OCI-LY1 (cell line): ENCODE measurements at regions not wholly inside any gene's neighbourhood (a gene's known extent, or its start where the extent isn't known, plus 50 kb on each side); places are given as distances from the start of the nearest gene placed in this dataset.

ENCODE experiments used
- H2AFZ ChIP-seq: fragments of 200-600 bp; sonication (generic), shearing (Covaris generic); 2 replicates; pipeline ENCODE4 v1.6.0; 2014; ENCODE audit warnings: antibody characterized with exemption, mild to moderate bottlenecking, low read length
- H3F3A ChIP-seq: fragments of 200-600 bp; sonication (generic), shearing (Covaris generic); 2 replicates; pipeline ENCODE4 v1.6.0; 2014; ENCODE audit warnings: mild to moderate bottlenecking, antibody characterized with exemption, low read length, moderate library complexity; ENCODE audit not compliant: insufficient read depth
- H3K27ac ChIP-seq: fragments of 200-600 bp; sonication (generic); 2 replicates; pipeline ENCODE4 v1.5.1; 2014; ENCODE audit warnings: low read length, mixed run types, mild to moderate bottlenecking, low read depth; ENCODE audit not compliant: poor library complexity, severe bottlenecking
- H3K27me3 ChIP-seq: fragments of 200-600 bp; sonication (generic); 2 replicates; pipeline ENCODE4 v1.6.0; 2014; ENCODE audit warnings: antibody characterized with exemption, mild to moderate bottlenecking, low read length, moderate library complexity; ENCODE audit not compliant: insufficient read depth
- H3K36me3 ChIP-seq: fragments of 200-600 bp; sonication (generic); 2 replicates; pipeline ENCODE4 v1.6.1; 2014; ENCODE audit warnings: mild to moderate bottlenecking, antibody characterized with exemption, low read length, moderate library complexity, mixed read lengths; ENCODE audit not compliant: insufficient read depth
- H3K4me1 ChIP-seq: fragments of 200-600 bp; sonication (generic); 2 replicates; pipeline ENCODE4 v1.5.1; 2014; ENCODE audit warnings: mild to moderate bottlenecking, low read length, moderate library complexity; ENCODE audit not compliant: insufficient read depth, severe bottlenecking
- H3K4me2 ChIP-seq: fragments of 200-600 bp; sonication (generic), shearing (Covaris generic); 2 replicates; pipeline ENCODE4 v1.6.1; 2014; ENCODE audit warnings: low read length
- H3K4me3 ChIP-seq: fragments of 200-600 bp; sonication (generic); 2 replicates; pipeline ENCODE4 v1.5.1; 2014; ENCODE audit warnings: low read length, low read depth, mild to moderate bottlenecking, mixed read lengths; ENCODE audit not compliant: poor library complexity, severe bottlenecking
- H3K79me2 ChIP-seq: fragments of 200-600 bp; shearing (Covaris generic); 2 replicates; pipeline ENCODE4 v1.6.1; 2016; ENCODE audit warnings: mixed run types, low read length, mixed read lengths; ENCODE audit not compliant: insufficient read depth
- H3K9ac ChIP-seq: fragments of 200-600 bp; sonication (generic), shearing (Covaris generic); 2 replicates; pipeline ENCODE4 v1.6.1; 2014; ENCODE audit warnings: mild to moderate bottlenecking, low read length, mixed read lengths
- H3K9me2 ChIP-seq: fragments of 200-600 bp; sonication (generic), shearing (Covaris generic); 2 replicates; pipeline ENCODE4 v1.6.1; 2014; ENCODE audit warnings: low read depth, mild to moderate bottlenecking, low read length, mixed read lengths
- H3K9me3 ChIP-seq: fragments of 200-600 bp; shearing (Covaris generic); 2 replicates; pipeline ENCODE4 v1.6.1; 2014; ENCODE audit warnings: low read length, mixed read lengths
- H4K20me1 ChIP-seq: fragments of 200-600 bp; sonication (generic), shearing (Covaris generic); 2 replicates; pipeline ENCODE4 v1.6.0; 2016; ENCODE audit warnings: mild to moderate bottlenecking, low read length; ENCODE audit not compliant: insufficient read depth
- CTCF ChIP-seq: fragments of 200-600 bp; sonication (generic), shearing (Covaris generic); IDR thresholded peaks from 2 replicates; pipeline ENCODE4 v1.5.1; 2017; ENCODE audit warnings: mild to moderate bottlenecking, antibody characterized with exemption, low read length, moderate library complexity, mixed read lengths
- EZH2 ChIP-seq: fragments of 200-600 bp; sonication (generic), shearing (Covaris generic); IDR thresholded peaks from 2 replicates; pipeline ENCODE4 v1.8.0; 2017; ENCODE audit warnings: borderline replicate concordance, mixed run types, mild to moderate bottlenecking, antibody characterized with exemption, low read length, moderate library complexity, mixed read lengths

DNA sequence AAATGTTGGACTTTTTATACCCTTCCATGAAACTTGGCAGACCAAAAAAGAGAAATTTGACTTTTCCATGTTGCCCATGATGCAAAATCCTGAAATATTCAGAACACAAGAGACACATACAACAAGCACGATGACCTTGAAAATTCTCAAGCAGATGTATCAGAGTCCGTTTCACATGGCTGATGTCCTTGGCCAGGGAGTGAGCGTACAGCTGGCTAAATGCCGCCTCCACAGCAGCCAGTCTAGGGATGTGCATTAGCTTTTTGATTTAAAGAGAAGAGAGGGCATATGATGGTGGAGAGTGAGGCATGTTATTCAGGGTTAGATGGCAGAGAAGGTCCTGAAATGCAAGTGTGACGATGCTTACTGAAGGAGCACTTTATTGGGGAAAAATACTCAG, 148.0 kb upstream of the SEMA6A start:
- no peak overlapping the region for H3K9ac ChIP-seq
- no peaks in the 10 kb centered on the region for H3K9me2 ChIP-seq
- no peaks in the 10 kb centered on the region for H4K20me1 ChIP-seq
- H3K4me1 ChIP-seq, result no peaks in the 10 kb centered on the region
- no peaks in the 10 kb centered on the region for H3K9me3 ChIP-seq
- no peaks in the 10 kb centered on the region for H3F3A ChIP-seq
- H2AFZ ChIP-seq, result no peak overlapping the region
- no peaks in the 10 kb centered on the region for H3K79me2 ChIP-seq
- H3K4me2 ChIP-seq, result no peak overlapping the region
- H3K36me3 ChIP-seq, result no peaks in the 10 kb centered on the region
- no peak overlapping the region for H3K27ac ChIP-seq
- H3K27me3 ChIP-seq, result 0 out of 2 replicates have a peak, but pooled peaks cover 3% of the 10 kb centered on the region
- TF ChIP-seq EZH2 (no peak), CTCF (no peak)
- no peak overlapping the region for H3K4me3 ChIP-seq

- Histone ChIP-seq H4K20me1 (no peaks in the 10 kb centered on the region), H3K4me3 (no peak overlapping the region), H3K27me3 (0 out of 2 replicates have a peak, but pooled peaks cover 3% of the 10 kb centered on the region), H3F3A (no peaks in the 10 kb centered on the region), H3K79me2 (no peaks in the 10 kb centered on the region), H3K9ac (no peak overlapping the region), H3K27ac (no peak overlapping the region), H2AFZ (no peak overlapping the region), H3K9me2 (no peaks in the 10 kb centered on the region), H3K36me3 (no peaks in the 10 kb centered on the region), H3K4me1 (no peaks in the 10 kb centered on the region), H3K4me2 (no peak overlapping the region), H3K9me3 (no peaks in the 10 kb centered on the region)
- TF ChIP-seq EZH2, result no peak
- TF ChIP-seq CTCF, result no peak
Measured at GRCh38 chr5:116719106-116719505, 144.5 kb upstream of the SEMA6A start.

GRCh38 chr5:116718317-116718716, 143.7 kb upstream of the SEMA6A start:
- H3K4me3 ChIP-seq, result no peak overlapping the region
- 0 out of 2 replicates have a peak, but pooled peaks cover 3% of the 10 kb centered on the region for H3K27me3 ChIP-seq
- no peaks in the 10 kb centered on the region for H3K36me3 ChIP-seq
- H3K9me3 ChIP-seq, result no peaks in the 10 kb centered on the region
- H2AFZ ChIP-seq, result no peak overlapping the region
- no peaks in the 10 kb centered on the region for H3F3A ChIP-seq
- H3K4me2 ChIP-seq, result no peak overlapping the region
- no peak overlapping the region for H3K9ac ChIP-seq
- H3K9me2 ChIP-seq, result no peaks in the 10 kb centered on the region
- TF ChIP-seq EZH2 (no peak), CTCF (no peak)
- no peaks in the 10 kb centered on the region for H3K79me2 ChIP-seq
- H3K4me1 ChIP-seq, result no peaks in the 10 kb centered on the region
- H4K20me1 ChIP-seq, result no peaks in the 10 kb centered on the region
- H3K27ac ChIP-seq, result no peak overlapping the region
